NCI-H748 (cell line): ENCODE measurements at regions not wholly inside any gene's neighbourhood (a gene's known extent, or its start where the extent isn't known, plus 50 kb on each side); places are given as distances from the start of the nearest gene placed in this dataset.
"Not testable (repeated sequence)": the region's sequence is repeated elsewhere in the genome, so short reads cannot be mapped to it uniquely, and the experiment has no call there.

Source experiments
- DNase-seq: peaks from one replicate; lab custom pipeline; 2025; ENCODE audit not compliant: unreplicated experiment; lab: John Stamatoyannopoulos, UW

DNA sequence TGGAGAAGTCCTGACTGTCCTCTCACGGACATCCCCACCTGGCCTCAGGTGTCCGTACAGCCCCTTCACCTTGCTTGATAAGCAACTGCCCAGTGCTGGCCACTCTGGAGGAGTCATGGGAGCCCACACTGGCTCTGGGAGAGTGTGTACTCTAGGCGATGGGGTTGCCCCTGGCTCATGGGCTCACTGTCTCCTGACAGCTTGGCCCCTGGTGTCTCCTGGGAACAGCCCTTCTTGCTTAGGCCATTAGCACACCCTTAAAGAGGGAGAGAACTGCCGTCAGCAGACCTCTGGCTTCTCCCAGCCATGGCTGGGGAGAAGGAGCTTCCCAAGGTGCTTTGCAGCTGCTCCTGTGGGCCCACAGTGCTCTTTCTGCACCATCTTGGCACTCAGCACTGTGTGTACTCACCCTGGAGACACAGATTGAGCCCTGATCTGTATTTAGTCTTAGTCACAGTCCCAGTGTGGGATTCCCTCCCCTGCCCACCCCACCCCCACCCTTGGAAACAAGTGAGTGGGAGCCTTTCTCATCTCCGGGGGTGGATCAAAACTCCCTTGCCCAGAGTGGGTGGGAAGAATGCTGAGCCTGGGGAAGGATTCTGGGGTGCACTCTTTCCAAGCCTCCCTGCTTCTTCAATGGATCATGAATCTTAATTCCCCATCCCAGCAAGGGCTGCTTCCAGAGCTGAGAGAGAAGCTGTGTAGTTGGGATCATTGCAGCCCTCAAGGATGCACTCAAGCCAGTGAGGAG is 83.5 kb upstream of the ADPGK start:
- DNase-seq: no peak

DNA sequence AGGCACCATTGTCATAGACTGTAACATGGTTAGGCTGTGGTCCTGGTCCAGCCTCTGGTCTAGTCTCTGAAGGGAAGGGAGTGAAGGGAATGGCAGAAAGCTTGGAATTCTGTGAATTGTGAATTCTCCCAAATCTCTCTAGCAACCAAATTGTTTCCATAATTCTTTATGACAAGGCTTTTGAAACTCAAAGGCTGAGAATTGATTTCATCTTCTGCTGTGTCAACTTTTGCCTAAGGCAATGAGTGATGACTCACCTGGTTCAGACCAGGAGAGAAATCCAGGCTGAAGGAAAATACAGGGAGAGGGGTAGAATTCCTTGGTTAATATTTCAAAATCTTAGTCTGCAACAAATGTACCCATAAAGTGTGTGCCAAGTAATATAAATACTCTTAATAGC is 82.6 kb upstream of the ADPGK start:
- DNase-seq: no peak

GRCh38 chr15:72865486-72865885 is 81.9 kb upstream of the ADPGK start:
- no peak for DNase-seq

DNA sequence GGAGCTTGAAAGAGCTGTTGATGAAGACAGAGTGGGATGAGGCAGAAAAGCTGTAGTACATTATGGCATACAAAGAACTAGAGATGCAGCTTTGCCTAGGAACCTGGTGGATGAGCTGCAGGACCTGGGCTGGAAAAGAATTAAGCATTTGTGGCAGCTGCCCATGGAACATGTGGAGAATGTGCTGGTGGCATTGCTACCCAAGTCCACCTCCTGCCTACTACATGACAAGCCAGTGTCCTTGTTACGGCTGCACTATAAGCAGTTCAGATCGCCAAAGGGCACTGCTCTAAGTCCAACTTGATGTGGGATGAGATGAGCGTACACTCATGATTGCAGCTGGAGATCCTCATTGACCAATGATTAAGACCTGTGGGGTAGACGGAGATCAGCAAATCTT is 81.1 kb upstream of the ADPGK start:
- no peak for DNase-seq

DNA sequence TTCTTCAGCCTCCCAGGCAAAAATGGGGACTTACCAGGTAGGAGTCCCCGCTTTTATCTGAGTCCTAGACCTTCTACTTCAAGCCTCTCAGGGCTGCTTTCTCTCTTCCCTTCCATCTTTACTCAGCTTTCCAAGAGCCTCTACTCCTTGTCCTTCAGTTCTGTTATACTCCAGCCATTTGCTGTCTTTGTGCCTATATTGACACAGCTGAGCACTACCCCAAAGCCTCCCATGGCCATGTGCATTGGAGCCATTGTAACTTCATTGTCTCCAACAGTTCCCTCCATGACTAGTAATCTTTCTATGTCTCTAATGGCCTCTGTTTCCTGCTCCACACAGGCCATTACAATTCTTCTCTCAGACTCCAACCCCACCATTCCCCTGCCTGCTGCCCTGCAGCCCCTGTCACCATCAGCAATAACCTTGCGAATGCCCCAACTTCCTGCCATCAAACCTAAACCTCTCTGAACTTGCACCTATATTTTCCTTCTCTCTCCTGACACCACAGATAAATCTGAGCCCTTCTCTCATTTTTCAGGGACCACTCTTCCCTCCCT is 77.9 kb upstream of the ADPGK start:
- DNase-seq: no peak

- no peak for DNase-seq
Measured at GRCh38 chr15:72859757-72860145, 76.2 kb upstream of the ADPGK start.

DNA sequence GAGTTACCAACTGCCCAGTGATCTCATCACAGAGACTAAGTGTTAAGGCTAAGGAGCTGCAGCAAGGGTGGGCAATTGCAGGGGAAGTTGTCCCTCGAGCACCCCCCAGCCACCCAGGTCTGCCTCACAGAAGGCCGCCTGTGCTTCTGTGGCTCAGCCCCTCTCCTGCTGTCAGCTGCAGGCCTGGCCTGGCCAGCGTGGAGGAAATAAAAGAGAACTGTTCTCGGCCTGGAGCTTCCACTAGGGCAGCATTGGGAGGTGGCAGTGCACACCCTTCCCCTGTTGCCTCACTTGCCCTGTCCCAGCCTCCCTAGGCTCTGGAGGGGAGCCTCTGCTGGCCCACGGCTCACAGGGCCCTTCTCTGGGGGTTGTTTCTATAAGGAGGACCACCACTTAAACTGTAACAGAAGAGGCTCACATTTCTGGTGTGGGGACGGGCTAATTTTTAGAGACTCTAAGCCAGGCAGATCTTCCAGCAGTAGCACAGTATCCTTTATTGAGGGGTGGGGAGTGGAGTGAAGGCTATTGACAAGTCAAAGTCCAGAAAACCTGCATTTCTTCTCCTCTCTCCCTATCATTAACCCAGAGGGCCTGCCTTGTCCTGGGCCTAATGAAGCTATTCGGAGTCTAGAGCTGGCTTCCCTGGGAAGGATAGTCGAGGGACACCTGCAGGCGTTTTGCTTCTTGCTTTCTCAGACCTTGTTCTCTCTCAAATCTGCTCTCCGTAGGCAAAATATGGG is 75.6 kb upstream of the ADPGK start:
- no peak for DNase-seq

DNA sequence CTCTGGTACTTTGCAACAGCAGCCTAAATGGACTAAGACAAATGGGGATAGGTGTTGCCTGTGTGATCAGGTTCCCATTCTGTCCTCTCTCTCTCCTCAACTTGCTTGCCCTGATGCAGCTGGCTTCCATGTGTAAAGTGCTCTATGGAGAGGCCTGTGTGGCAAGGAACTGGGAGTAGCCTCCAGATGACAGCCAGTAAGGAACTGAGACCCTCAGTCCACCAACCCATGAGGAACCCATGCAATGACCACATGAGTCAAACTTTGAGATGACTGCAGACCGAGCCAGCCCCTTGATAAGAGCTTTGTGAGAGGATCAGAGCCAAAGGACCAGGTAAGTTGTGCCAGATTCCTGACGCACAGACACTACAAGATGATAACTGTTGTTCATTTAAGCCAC is 74.6 kb upstream of the ADPGK start:
- DNase-seq: no peak

DNA sequence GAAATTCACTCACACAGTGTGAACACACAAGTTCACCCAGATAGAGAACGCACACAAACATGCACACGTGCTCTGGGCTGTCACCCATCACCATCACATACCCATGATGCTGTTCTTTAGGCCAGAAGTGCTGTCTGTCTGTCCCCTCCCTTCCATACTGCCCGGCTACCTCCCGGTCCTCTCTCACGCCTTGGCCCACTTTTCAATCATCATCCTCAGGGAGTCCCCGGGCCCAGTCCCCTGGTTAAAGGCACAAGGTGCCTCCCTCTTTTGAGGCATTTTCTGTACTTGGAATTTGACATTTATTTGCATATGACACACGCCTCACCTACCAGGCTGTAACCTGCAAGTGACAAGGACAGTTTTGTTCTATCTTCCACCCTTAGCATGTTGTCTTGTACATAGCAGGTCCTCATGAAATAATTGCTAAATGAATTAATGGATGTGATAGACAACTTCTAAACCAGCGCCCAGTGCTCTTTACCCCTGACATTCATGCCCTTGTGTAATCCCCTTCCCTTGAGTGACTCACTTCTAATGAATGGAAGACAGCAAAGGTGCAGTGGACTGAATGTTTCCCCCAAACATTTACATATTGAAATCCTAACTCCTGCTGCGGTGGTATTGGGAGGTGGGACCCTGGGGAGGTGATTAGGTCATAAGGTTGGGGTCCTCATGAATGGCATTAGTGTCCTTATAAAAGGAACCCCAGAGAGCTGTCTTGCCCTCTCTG is 73.9 kb upstream of the ADPGK start:
- DNase-seq: no peak

- no peak for DNase-seq
Measured at GRCh38 chr15:72856549-72857040, 73.0 kb upstream of the ADPGK start.

GRCh38 chr15:72855791-72856190 is 72.2 kb upstream of the ADPGK start:
- DNase-seq: no peak

DNA sequence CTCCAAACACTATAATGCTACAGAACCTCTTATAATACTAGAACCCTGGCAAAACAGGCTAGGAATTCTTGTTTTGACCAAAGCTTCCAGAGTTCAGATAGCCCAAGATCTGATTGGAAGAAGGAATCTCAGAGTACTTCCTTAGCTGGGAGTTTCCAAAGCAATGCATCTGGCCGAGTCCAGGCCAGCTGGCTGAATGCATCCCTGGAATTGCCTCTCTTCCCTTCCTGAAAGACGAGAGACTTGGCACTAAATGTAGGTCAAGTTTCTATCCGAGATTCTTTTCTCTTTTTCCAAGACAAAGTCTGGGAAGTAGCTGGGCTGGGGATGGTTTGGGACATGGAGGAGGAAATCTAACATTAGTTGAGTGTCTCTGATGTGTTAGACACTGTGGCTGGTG is 68.7 kb upstream of the ADPGK start:
- DNase-seq: no peak

- peak; percentile 35 for DNase-seq
Measured at GRCh38 chr15:72851586-72851985, 68.0 kb upstream of the ADPGK start.

GRCh38 chr15:72850833-72851232 is 67.3 kb upstream of the ADPGK start:
- no peak for DNase-seq

- DNase-seq: no peak
Measured at GRCh38 chr15:72847806-72848205, 64.2 kb upstream of the ADPGK start.

DNA sequence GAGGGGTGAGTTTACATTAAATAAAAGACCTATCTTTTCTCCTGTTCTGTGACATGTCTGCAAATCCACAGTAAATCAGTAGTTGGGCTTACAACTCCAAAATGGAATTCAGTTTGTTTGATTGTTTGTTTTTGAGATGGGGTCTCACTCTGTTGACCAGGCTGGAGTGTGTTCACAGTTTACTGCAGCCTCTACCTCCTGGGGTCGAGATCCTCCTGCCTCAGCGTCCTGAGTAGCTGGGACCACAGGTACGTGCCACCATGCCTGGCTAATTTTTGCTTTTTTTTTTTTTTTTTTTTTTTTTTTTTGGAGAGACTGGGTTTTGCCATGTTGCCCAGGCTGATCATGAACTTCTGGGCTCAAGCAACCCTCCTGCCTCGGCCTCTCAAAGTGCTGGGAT is 63.5 kb upstream of the ADPGK start:
- DNase-seq: no peak

DNA sequence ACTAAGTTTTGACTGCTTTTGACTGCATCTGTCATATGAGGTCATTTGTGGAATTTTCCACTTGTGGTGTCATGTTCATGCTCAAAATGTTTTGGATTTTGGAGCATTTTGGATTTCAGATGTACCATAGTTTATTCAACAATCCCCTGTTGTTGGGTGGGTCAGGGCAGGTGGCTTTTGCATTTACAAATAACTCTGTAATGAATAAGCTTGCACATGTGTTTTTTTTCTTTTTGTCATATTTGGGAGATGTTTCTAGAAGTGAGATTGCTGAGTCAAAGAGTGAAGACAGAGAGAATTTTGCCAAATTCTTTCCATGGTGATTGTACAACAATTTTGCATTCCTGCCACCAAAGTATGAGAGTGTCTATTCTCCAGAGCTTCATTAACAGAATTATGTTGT is 62.4 kb upstream of the ADPGK start:
- no peak for DNase-seq

- no peak for DNase-seq
Measured at GRCh38 chr15:72844067-72844466, 60.5 kb upstream of the ADPGK start.

- DNase-seq: not testable (repeated sequence)
Measured at GRCh38 chr15:72843340-72843739, 59.8 kb upstream of the ADPGK start.

- no peak for DNase-seq
Measured at GRCh38 chr15:72840114-72840513, 56.6 kb upstream of the ADPGK start.

GRCh38 chr15:72838311-72838731 is 54.8 kb upstream of the ADPGK start:
- no peak for DNase-seq
